GM19438 (cell line): ENCODE measurements at regions not wholly inside any gene's neighbourhood (a gene's known extent, or its start where the extent isn't known, plus 50 kb on each side); places are given as distances from the start of the nearest gene placed in this dataset.
"Not testable (repeated sequence)": the region's sequence is repeated elsewhere in the genome, so short reads cannot be mapped to it uniquely, and the experiment has no call there.

ENCODE experiments used
- ATAC-seq: cut with Tn5 transposase; IDR thresholded peaks from one replicate; pipeline ENCODE4 v1.9.1; 2021; ENCODE audit warnings: low read depth; ENCODE audit not compliant: unreplicated experiment

DNA sequence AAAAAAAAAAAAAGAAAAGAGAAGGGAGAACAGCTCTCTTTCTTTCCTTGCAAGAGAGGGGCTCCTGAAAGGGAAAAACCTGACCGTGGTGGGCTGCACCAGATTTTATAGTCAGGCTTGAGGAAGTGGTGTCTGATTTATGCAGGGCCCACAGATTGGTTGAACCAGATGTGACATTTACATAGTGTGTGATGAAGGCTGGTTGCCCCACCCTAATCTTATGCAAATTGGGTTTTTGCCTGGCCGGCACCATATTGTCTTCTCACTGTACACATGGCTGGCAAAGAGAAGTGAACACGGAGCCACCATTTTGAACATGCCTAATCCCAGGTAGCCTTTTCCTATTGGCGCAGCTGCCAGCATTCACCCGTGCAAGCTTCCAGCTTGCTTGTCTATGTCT is 154.4 kb downstream of the OXSM start:
- no peak for ATAC-seq

GRCh38 chr3:25945366-25945765 is 155.5 kb downstream of the OXSM start:
- ATAC-seq, result no peak

DNA sequence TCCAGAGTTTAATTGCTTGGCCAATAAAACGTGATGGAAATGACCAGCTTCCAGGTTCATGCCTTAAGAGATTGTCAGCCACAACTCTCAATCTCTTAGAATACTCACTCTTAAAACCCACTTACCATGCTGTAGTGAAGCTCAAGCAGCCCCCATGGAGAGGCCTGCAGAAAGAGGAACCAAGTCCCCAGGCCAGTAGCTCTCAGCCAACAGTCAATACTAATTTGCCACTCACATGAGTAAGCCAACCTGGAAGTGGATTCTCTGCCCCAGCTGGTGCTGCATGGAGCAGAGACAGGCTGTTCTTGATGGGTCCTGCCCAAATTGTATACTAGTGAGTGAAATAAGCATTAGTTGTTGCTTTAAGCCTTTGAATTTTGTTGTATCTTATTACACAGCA is 155.9 kb downstream of the OXSM start:
- ATAC-seq, result no peak

DNA sequence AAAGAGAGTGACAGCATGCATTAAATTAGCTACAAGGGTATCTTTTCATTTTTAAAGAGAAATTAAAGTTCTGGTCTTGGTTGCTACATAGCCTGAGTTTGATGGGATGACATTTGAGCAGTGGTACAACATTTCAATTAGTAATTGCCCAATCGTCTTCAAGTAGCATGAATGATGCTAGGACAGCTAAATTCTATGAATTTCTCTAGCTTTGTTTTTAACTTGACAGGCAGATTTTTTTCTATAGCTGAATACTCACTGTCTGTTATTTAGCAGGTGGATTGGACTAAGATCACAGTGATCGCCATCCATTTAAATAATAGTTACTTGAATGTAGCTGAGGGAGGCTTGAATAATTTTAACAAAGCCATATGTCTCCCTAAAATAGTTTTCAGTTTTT is 162.2 kb downstream of the OXSM start:
- ATAC-seq, result no peak

GRCh38 chr3:25957026-25957425 is 167.1 kb downstream of the OXSM start:
- no peak for ATAC-seq

DNA sequence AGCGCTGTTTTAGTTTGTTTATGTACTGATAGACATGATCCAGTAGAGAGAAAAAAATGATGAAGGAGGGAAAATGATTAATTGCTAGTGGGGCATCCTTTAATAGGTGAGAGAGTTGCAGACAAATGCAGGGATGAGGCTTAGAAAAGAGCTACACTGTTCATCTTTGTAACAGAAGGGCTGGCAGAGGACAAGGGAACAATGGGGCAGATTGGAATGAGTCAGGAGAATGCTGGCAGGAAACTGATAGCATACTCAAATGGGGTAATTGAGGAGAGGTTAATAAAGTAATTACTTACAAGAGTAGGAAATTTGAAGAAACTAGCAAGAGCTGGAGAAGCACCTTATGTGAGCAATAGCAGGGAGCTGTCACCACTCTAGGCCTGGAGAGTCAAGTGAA is 170.9 kb downstream of the OXSM start:
- no peak for ATAC-seq

GRCh38 chr3:25962255-25962654 is 172.4 kb downstream of the OXSM start:
- no peak for ATAC-seq

GRCh38 chr3:25964141-25964540 is 174.3 kb downstream of the OXSM start:
- ATAC-seq, result no peak

DNA sequence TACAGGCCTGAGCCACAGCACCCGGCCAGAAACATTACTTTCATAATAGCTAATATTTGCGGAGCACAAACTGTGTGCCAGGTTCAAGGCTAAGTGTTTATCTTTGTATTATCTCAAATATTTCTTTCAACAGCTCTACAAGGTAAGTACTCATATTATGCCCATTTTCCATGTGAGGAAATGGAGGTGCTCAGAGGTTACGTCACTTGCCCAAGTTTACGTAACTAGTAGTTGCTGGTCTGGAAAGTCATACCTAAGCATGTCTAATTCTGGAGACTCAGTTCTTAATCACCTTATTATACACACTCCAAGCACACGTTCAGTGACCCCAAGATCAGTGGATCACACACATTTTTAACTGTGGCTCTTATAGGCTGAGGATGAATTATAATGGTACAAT is 177.5 kb downstream of the OXSM start:
- ATAC-seq, result no peak

GRCh38 chr3:25971736-25972135 is 181.8 kb downstream of the OXSM start:
- ATAC-seq, result no peak

GRCh38 chr3:25973122-25973521 is 183.2 kb downstream of the OXSM start:
- no peak for ATAC-seq

- no peak for ATAC-seq
Measured at GRCh38 chr3:25982756-25983155, 192.9 kb downstream of the OXSM start.

DNA sequence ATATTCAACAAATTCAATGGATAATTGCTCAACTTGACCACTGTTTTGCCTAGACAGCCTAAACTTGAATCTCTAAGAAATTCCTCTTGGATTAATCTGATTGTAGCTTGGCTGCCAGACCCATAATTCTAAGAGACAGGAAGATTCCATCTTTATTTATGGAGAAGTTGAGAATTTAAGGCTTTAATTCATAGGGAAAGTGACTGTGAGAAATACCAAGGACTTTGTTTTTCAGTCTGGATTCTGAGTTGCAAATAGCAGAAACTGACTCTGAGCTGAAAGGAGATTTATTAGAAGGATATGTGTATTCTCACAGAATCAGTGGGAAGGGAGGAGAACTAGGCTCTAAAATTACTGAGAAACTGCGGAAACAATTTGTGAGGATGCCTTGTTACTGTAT is 195.7 kb downstream of the OXSM start:
- no peak for ATAC-seq

GRCh38 chr3:25992606-25993005 is 202.7 kb downstream of the OXSM start:
- no peak for ATAC-seq

DNA sequence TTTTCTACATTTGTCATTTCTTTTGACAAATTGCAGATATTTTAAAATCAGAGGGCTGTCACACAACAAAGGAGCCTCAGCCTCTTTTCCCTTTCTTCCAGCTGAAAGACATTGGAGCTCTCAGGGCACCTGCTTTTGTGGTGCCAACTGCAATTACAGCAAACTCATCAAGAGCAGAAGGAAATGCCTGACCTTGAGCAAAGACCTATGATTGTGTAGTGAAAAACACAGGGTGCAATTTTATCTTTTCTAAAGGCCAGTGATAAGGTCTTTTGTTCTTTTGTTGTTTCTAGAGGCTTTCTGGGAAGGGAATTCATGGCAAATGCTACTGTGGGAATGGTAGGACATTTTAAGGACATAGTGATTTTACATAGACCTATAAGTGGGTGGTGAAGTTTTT is 214.3 kb downstream of the OXSM start:
- ATAC-seq, result no peak

GRCh38 chr3:26011276-26011675 is 221.4 kb downstream of the OXSM start:
- no peak for ATAC-seq

- no peak for ATAC-seq
Measured at GRCh38 chr3:26012241-26012745, 222.4 kb downstream of the OXSM start.

- ATAC-seq, result no peak
Measured at GRCh38 chr3:26015752-26016151, 225.9 kb downstream of the OXSM start.

GRCh38 chr3:26018889-26019288 is 229.0 kb downstream of the OXSM start:
- no peak for ATAC-seq

- not testable (repeated sequence) for ATAC-seq
Measured at GRCh38 chr3:26024206-26024605, 234.3 kb downstream of the OXSM start.

DNA sequence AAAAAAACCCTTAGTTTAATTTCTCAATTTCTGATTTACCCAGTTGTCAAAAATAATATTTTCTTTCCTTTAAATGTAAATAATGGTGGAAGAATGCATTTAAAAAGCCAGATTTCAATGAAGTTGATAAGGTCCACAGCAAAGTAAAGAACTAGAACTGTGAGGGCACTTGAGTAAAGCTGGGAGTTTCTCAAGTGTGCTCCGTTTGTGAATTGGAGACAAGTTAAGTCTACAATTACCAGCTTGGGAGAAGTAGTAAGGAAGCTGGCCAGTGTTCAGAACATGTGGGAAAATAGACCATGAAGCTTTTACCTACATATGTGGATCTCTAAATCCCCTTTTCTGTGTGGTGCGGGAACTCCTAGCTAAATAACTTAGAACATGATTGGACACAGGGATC is 239.4 kb downstream of the OXSM start:
- no peak for ATAC-seq

GRCh38 chr3:26042126-26042525 is 252.2 kb downstream of the OXSM start:
- ATAC-seq, result not testable (repeated sequence)

DNA sequence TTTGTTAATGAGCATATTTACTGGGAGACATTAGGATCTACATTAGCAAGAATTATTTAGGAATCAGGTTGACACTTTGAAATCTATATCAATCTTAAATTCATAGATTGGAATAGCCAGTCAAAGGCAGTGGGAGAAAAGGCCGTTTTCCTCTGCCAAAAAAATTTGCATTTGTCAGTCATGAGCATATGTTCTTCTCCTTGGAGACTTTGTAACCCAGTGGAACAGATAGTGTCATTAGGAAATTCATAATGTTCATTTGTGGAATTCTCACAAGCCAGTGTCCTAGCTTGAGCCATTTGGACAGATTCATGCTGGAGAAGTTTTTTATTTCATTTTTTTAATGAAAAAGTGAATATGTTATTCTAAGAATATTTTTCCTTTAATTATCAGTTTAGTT is 260.1 kb downstream of the OXSM start:
- no peak for ATAC-seq
